OCI-LY1 (cell line): ENCODE measurements at regions not wholly inside any gene's neighbourhood (a gene's known extent, or its start where the extent isn't known, plus 50 kb on each side); places are given as distances from the start of the nearest gene placed in this dataset.

ENCODE experiments used
- H2AFZ ChIP-seq: fragments of 200-600 bp; sonication (generic), shearing (Covaris generic); 2 replicates; pipeline ENCODE4 v1.6.0; 2014; ENCODE audit warnings: antibody characterized with exemption, mild to moderate bottlenecking, low read length
- H3F3A ChIP-seq: fragments of 200-600 bp; sonication (generic), shearing (Covaris generic); 2 replicates; pipeline ENCODE4 v1.6.0; 2014; ENCODE audit warnings: mild to moderate bottlenecking, antibody characterized with exemption, low read length, moderate library complexity; ENCODE audit not compliant: insufficient read depth
- H3K27ac ChIP-seq: fragments of 200-600 bp; sonication (generic); 2 replicates; pipeline ENCODE4 v1.5.1; 2014; ENCODE audit warnings: low read length, mixed run types, mild to moderate bottlenecking, low read depth; ENCODE audit not compliant: poor library complexity, severe bottlenecking
- H3K27me3 ChIP-seq: fragments of 200-600 bp; sonication (generic); 2 replicates; pipeline ENCODE4 v1.6.0; 2014; ENCODE audit warnings: antibody characterized with exemption, mild to moderate bottlenecking, low read length, moderate library complexity; ENCODE audit not compliant: insufficient read depth
- H3K36me3 ChIP-seq: fragments of 200-600 bp; sonication (generic); 2 replicates; pipeline ENCODE4 v1.6.1; 2014; ENCODE audit warnings: mild to moderate bottlenecking, antibody characterized with exemption, low read length, moderate library complexity, mixed read lengths; ENCODE audit not compliant: insufficient read depth
- H3K4me1 ChIP-seq: fragments of 200-600 bp; sonication (generic); 2 replicates; pipeline ENCODE4 v1.5.1; 2014; ENCODE audit warnings: mild to moderate bottlenecking, low read length, moderate library complexity; ENCODE audit not compliant: insufficient read depth, severe bottlenecking
- H3K4me2 ChIP-seq: fragments of 200-600 bp; sonication (generic), shearing (Covaris generic); 2 replicates; pipeline ENCODE4 v1.6.1; 2014; ENCODE audit warnings: low read length
- H3K4me3 ChIP-seq: fragments of 200-600 bp; sonication (generic); 2 replicates; pipeline ENCODE4 v1.5.1; 2014; ENCODE audit warnings: low read length, low read depth, mild to moderate bottlenecking, mixed read lengths; ENCODE audit not compliant: poor library complexity, severe bottlenecking
- H3K79me2 ChIP-seq: fragments of 200-600 bp; shearing (Covaris generic); 2 replicates; pipeline ENCODE4 v1.6.1; 2016; ENCODE audit warnings: mixed run types, low read length, mixed read lengths; ENCODE audit not compliant: insufficient read depth
- H3K9ac ChIP-seq: fragments of 200-600 bp; sonication (generic), shearing (Covaris generic); 2 replicates; pipeline ENCODE4 v1.6.1; 2014; ENCODE audit warnings: mild to moderate bottlenecking, low read length, mixed read lengths
- H3K9me2 ChIP-seq: fragments of 200-600 bp; sonication (generic), shearing (Covaris generic); 2 replicates; pipeline ENCODE4 v1.6.1; 2014; ENCODE audit warnings: low read depth, mild to moderate bottlenecking, low read length, mixed read lengths
- H3K9me3 ChIP-seq: fragments of 200-600 bp; shearing (Covaris generic); 2 replicates; pipeline ENCODE4 v1.6.1; 2014; ENCODE audit warnings: low read length, mixed read lengths
- H4K20me1 ChIP-seq: fragments of 200-600 bp; sonication (generic), shearing (Covaris generic); 2 replicates; pipeline ENCODE4 v1.6.0; 2016; ENCODE audit warnings: mild to moderate bottlenecking, low read length; ENCODE audit not compliant: insufficient read depth
- EZH2 ChIP-seq: fragments of 200-600 bp; sonication (generic), shearing (Covaris generic); IDR thresholded peaks from 2 replicates; pipeline ENCODE4 v1.8.0; 2017; ENCODE audit warnings: borderline replicate concordance, mixed run types, mild to moderate bottlenecking, antibody characterized with exemption, low read length, moderate library complexity, mixed read lengths
- TF ChIP-seq, protein P1 (sequence below): fragments of 200-600 bp; sonication (generic), shearing (Covaris generic); IDR thresholded peaks from 2 replicates; pipeline ENCODE4 v1.5.1; 2017; ENCODE audit warnings: mild to moderate bottlenecking, antibody characterized with exemption, low read length, moderate library complexity, mixed read lengths

DNA sequence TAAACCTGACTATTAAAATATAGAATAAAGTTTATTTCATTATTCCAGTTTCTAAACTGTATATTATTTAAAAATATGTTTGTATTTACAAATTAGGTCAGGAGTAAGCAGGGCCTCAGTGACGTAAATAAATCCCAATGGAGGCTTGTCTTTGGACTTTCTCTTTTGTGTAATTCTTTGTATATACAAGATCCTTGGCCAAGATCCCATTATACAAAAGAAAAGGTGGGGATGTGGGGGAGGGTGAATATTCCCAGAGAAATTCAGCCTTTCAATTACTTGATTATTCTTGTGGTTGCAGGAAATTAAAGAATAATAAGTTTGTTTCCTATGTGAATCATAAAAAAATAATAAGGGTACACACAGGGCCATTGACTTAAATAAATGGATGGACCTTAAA, 178.7 kb upstream of the PRPS1L1 start:
- Histone ChIP-seq H3F3A (no peaks in the 10 kb centered on the region), H3K9me2 (0 out of 2 replicates have a peak, but pooled peaks cover 5% of the 10 kb centered on the region), H3K79me2 (no peaks in the 10 kb centered on the region), H2AFZ (no peak overlapping the region), H3K27me3 (no peaks in the 10 kb centered on the region), H3K9me3 (no peaks in the 10 kb centered on the region), H3K4me1 (peaks cover 18% of the 10 kb centered on the region), H3K9ac (no peak overlapping the region), H3K36me3 (no peaks in the 10 kb centered on the region), H4K20me1 (no peaks in the 10 kb centered on the region), H3K27ac (no peak overlapping the region), H3K4me3 (no peak overlapping the region), H3K4me2 (no peak overlapping the region)
- no peak for TF ChIP-seq EZH2

- no peak overlapping the region for H3K9ac ChIP-seq
- H3K9me3 ChIP-seq = no peaks in the 10 kb centered on the region
- H3K79me2 ChIP-seq = no peaks in the 10 kb centered on the region
- H3K4me3 ChIP-seq = no peak overlapping the region
- H3K4me2 ChIP-seq = no peak overlapping the region
- TF ChIP-seq EZH2 = no peak
- TF ChIP-seq, protein P1, sequence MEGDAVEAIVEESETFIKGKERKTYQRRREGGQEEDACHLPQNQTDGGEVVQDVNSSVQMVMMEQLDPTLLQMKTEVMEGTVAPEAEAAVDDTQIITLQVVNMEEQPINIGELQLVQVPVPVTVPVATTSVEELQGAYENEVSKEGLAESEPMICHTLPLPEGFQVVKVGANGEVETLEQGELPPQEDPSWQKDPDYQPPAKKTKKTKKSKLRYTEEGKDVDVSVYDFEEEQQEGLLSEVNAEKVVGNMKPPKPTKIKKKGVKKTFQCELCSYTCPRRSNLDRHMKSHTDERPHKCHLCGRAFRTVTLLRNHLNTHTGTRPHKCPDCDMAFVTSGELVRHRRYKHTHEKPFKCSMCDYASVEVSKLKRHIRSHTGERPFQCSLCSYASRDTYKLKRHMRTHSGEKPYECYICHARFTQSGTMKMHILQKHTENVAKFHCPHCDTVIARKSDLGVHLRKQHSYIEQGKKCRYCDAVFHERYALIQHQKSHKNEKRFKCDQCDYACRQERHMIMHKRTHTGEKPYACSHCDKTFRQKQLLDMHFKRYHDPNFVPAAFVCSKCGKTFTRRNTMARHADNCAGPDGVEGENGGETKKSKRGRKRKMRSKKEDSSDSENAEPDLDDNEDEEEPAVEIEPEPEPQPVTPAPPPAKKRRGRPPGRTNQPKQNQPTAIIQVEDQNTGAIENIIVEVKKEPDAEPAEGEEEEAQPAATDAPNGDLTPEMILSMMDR = no peak
- peak overlapping the region; percentile 43; the same call in 1 of the 2 replicates for H2AFZ ChIP-seq
- H3K4me1 ChIP-seq = no peaks in the 10 kb centered on the region
- no peaks in the 10 kb centered on the region for H3F3A ChIP-seq
- H3K27me3 ChIP-seq = no peaks in the 10 kb centered on the region
- 0 out of 2 replicates have a peak, but pooled peaks cover 5% of the 10 kb centered on the region for H3K9me2 ChIP-seq
- no peaks in the 10 kb centered on the region for H3K36me3 ChIP-seq
- H4K20me1 ChIP-seq = no peaks in the 10 kb centered on the region
- no peak overlapping the region for H3K27ac ChIP-seq
Measured at GRCh38 chr7:18208921-18209320, 181.3 kb upstream of the PRPS1L1 start.

DNA sequence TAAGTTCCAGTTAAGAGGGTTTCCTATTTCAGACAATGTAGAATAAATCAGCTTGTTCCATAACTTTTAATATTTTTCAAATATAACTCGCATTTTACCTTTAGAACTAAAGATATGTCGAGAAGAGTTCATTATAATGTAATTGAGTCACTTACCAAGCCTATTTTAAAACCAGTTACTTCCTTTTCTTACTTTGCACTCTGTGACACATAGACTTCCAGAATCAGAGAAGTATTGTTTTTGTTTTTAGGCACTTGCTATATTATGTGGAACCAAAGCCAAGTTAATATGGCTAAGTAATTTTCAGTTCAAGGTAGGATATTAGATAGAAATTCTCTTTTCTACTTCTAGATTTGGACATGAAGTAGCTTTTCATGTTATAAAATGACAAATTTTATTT, 182.7 kb upstream of the PRPS1L1 start:
- H3K9me2 ChIP-seq = 0 out of 2 replicates have a peak, but pooled peaks cover 5% of the 10 kb centered on the region
- no peak overlapping the region for H2AFZ ChIP-seq
- H3K4me1 ChIP-seq = no peaks in the 10 kb centered on the region
- no peaks in the 10 kb centered on the region for H3K27me3 ChIP-seq
- TF ChIP-seq, protein P1 = no peak
- TF ChIP-seq EZH2 = no peak
- H4K20me1 ChIP-seq = no peaks in the 10 kb centered on the region
- no peak overlapping the region for H3K27ac ChIP-seq
- H3K9me3 ChIP-seq = no peaks in the 10 kb centered on the region
- no peak overlapping the region for H3K4me2 ChIP-seq
- no peaks in the 10 kb centered on the region for H3K79me2 ChIP-seq
- no peaks in the 10 kb centered on the region for H3K36me3 ChIP-seq
- H3K9ac ChIP-seq = no peak overlapping the region
- H3K4me3 ChIP-seq = no peak overlapping the region
- no peaks in the 10 kb centered on the region for H3F3A ChIP-seq

- Histone ChIP-seq H3K4me1 (no peaks in the 10 kb centered on the region), H4K20me1 (no peaks in the 10 kb centered on the region), H3F3A (no peaks in the 10 kb centered on the region), H3K36me3 (no peaks in the 10 kb centered on the region), H3K9ac (no peak overlapping the region), H3K79me2 (no peaks in the 10 kb centered on the region), H3K27me3 (no peaks in the 10 kb centered on the region), H3K9me3 (no peaks in the 10 kb centered on the region), H2AFZ (no peak overlapping the region), H3K9me2 (0 out of 2 replicates have a peak, but pooled peaks cover 3% of the 10 kb centered on the region), H3K4me2 (no peak overlapping the region), H3K4me3 (no peak overlapping the region), H3K27ac (no peak overlapping the region)
- no peak for TF ChIP-seq EZH2
- TF ChIP-seq, protein P1 = no peak
Measured at GRCh38 chr7:18210788-18211187, 183.1 kb upstream of the PRPS1L1 start.
